ENCODE measurements at regions not wholly inside any gene's neighbourhood (a gene's known extent, or its start where the extent isn't known, plus 50 kb on each side); places are given as distances from the start of the nearest gene placed in this dataset.

- H2AK5ac ChIP-seq (ENCODE audit: insufficient read length, low read length) = no peak overlapping the region
- H3K27ac ChIP-seq (ENCODE audit: insufficient read length, low read depth, low read length) = no peak overlapping the region
- no peaks in the 10 kb centered on the region for H3K79me1 ChIP-seq (ENCODE audit: insufficient read depth, low read depth, low read length, poor library complexity, severe bottlenecking)
- no peak overlapping the region for H3K4ac ChIP-seq (ENCODE audit: low read depth, low read length)
- no peaks in the 10 kb centered on the region for H3K27me3 ChIP-seq (ENCODE audit: insufficient read depth, low read length)
- H3K9me3 Mint-ChIP-seq = no peaks in the 10 kb centered on the region
- H2BK20ac ChIP-seq (ENCODE audit: low read depth, low read length, poor library complexity, severe bottlenecking) = no peak overlapping the region
- DNase-seq = peak; percentile 16
- no peak overlapping the region for H4K5ac ChIP-seq (ENCODE audit: insufficient read length, low read depth, low read length)
- H3K23ac ChIP-seq (ENCODE audit: insufficient read length, low read depth, low read length) = no peak overlapping the region
- no peaks in the 10 kb centered on the region for H3K9me3 ChIP-seq (ENCODE audit: control insufficient read depth, low read depth, low read length)
- no peaks in the 10 kb centered on the region for H3K4me1 ChIP-seq (ENCODE audit: insufficient read depth, low read length)
- H4K8ac ChIP-seq (replicated peaks; ENCODE audit: insufficient read length, low read depth, low read length) = no peak overlapping the region
- H3K27me3 Mint-ChIP-seq (ENCODE audit: low read depth) = peaks cover 19% of the 10 kb centered on the region
- WGBS (ENCODE audit: extremely low coverage, insufficient read length, low lambda C conversion rate) = no CpG with 5 or more reads among the region's 9 CpGs
- H2AFZ ChIP-seq (ENCODE audit: low read length) = no peak overlapping the region
- H2BK15ac ChIP-seq (ENCODE audit: low read depth, low read length) = no peak overlapping the region
- peaks cover 17% of the 10 kb centered on the region in 2 experiments for H3K4me1 Mint-ChIP-seq
- no peaks in the 10 kb centered on the region for H3K79me2 ChIP-seq (ENCODE audit: insufficient read depth, low read length)
- no peaks in the 10 kb centered on the region for H3K23me2 ChIP-seq (ENCODE audit: insufficient read length, low read depth, low read length, poor library complexity, severe bottlenecking)
- H2BK5ac ChIP-seq (ENCODE audit: insufficient read length, low read length) = no peak overlapping the region
- no peak overlapping the region for H3K27ac Mint-ChIP-seq
- H3K14ac ChIP-seq (ENCODE audit: insufficient read depth, low read length) = no peak overlapping the region
- H3K36me3 Mint-ChIP-seq (ENCODE audit: insufficient read depth in 1 of 3, low read depth in 3 of 3) = no peaks in the 10 kb centered on the region
- H3K56ac ChIP-seq (ENCODE audit: insufficient read length, low read depth, low read length) = no peak overlapping the region
- H2BK120ac ChIP-seq (ENCODE audit: low read depth, low read length, poor library complexity, severe bottlenecking) = no peak overlapping the region
- no peak overlapping the region for H3T11ph ChIP-seq (ENCODE audit: low read length)
- H3K4me2 ChIP-seq (ENCODE audit: insufficient read depth, insufficient read length, low read length) = no peak overlapping the region
- no peak overlapping the region for H3K18ac ChIP-seq (ENCODE audit: insufficient read length, low read depth, low read length)
- H2BK12ac ChIP-seq (ENCODE audit: insufficient read length, low read depth, low read length) = no peak overlapping the region
- H4K20me1 ChIP-seq (ENCODE audit: control insufficient read depth, insufficient read depth, insufficient read length) = no peaks in the 10 kb centered on the region
- no peak overlapping the region for H4K91ac ChIP-seq (ENCODE audit: insufficient read length, low read depth, low read length)
- no peak overlapping the region for H3K4me3 Mint-ChIP-seq
- TF ChIP-seq CTCF (conservative IDR thresholded peaks at IDR 0.05) = no peak
- no peak overlapping the region for H3K9ac ChIP-seq (ENCODE audit: extremely low read depth, insufficient read length, low read length)
Observed at GRCh38 chr5:135237748-135238103, 161.3 kb downstream of the MACROH2A1 start.
